HCT116 (cell line): ENCODE measurements at regions not wholly inside any gene's neighbourhood (a gene's known extent, or its start where the extent isn't known, plus 50 kb on each side); places are given as distances from the start of the nearest gene placed in this dataset.
A peak's percentile ranks its signal among the peaks of the same experiment; 100 is the strongest.

Experiments used
- ATAC-seq: fragments of 200-7000 bp; cut with Tn5 transposase; 2 replicates; pipeline ENCODE4 v1.9.1; 2020; ENCODE audit warnings: mild to moderate bottlenecking, moderate library complexity
- BruUV-seq: library from RNA; stranded (reverse); fragments of 400-500 nt; replicated peaks from 2 replicates; lab custom pipeline; 2021; lab: Mats Ljungman, UMichigan
- CTCF ChIA-PET: fragments of 300-600 bp; sonication (Branson Sonifier 250); formaldehyde crosslinking; loops from one replicate; lab custom pipeline; 2021; ENCODE audit warnings: antibody characterized with exemption; lab: Charles Lee
- POLR2A ChIA-PET: fragments of 300-600, 350-600 bp; sonication (Branson Sonifier 250); formaldehyde crosslinking; loops from one replicate; lab custom pipeline; 2021; ENCODE audit warnings: antibody characterized with exemption; lab: Charles Lee
- RAD21 ChIA-PET, 2 experiments: fragments of 300-600 bp; sonication (Branson Sonifier 250); formaldehyde crosslinking; loops; one replicate each; lab custom pipeline; 2023; ENCODE audit warnings: low total read pairs in 2 of 2; ENCODE audit not compliant: uncharacterized antibody in 2 of 2, unreplicated experiment in 2 of 2, low non-redundant PET in 1 of 2; lab: Charles Lee
- DNase-seq: peaks from one replicate; pipeline ENCODE4 v3.0.0-alpha.2; 2010; ENCODE audit warnings: low read depth, low spot score
- H2AFZ ChIP-seq: fragments of 200-600 bp; shearing (Covaris generic), sonication (generic); 2 replicates; pipeline ENCODE4 v1.6.1; 2017; ENCODE audit warnings: low read depth, mixed run types, mixed read lengths, antibody characterized with exemption, low read length; ENCODE audit not compliant: poor library complexity, severe bottlenecking
- H3K27ac ChIP-seq: 2 replicates; pipeline ENCODE4 v1.5.1; 2012; ENCODE audit warnings: low read depth, low read length
- H3K27me3 ChIP-seq: fragments of 200-600 bp; sonication (generic); 2 replicates; pipeline ENCODE4 v1.6.1; 2016; ENCODE audit warnings: mixed run types, low read length, mixed read lengths; ENCODE audit not compliant: insufficient read depth
- H3K36me3 ChIP-seq, 2 experiments: fragments of 200-500 bp in 1 of 2; fragments of 200-600 bp in 1 of 2; sonication (Bioruptor generic) in 1 of 2; sonication (generic) in 1 of 2; 2 replicates each; pipeline versions ENCODE4 v1.5.1 to v1.6.1; 2014 to 2016; ENCODE audit warnings: low read length in 2 of 2, inconsistent platforms in 1 of 2, mixed read lengths in 1 of 2, mixed run types in 1 of 2; ENCODE audit not compliant: insufficient read depth in 2 of 2, control insufficient read depth in 1 of 2
- H3K4me1 ChIP-seq, 2 experiments: fragments of 200-600 bp in 1 of 2; sonication (generic) in 1 of 2; 2 replicates each; pipeline versions ENCODE4 v1.5.1 to v1.6.1; 2012 to 2017; ENCODE audit warnings: low read length in 2 of 2, inconsistent platforms in 1 of 2, mild to moderate bottlenecking in 1 of 2, mixed read lengths in 1 of 2, mixed run types in 1 of 2, moderate library complexity in 1 of 2; ENCODE audit not compliant: insufficient read depth in 2 of 2, control insufficient read depth in 1 of 2
- H3K4me2 ChIP-seq: fragments of 200-600 bp; sonication (generic); 2 replicates; pipeline ENCODE4 v1.6.1; 2017; ENCODE audit warnings: mixed run types, low read length, mixed read lengths
- H3K4me3 ChIP-seq, 2 experiments: fragments of 200-600 bp in 1 of 2; sonication (generic) in 1 of 2; replicated peaks in 1 of 2; 2 replicates each; pipeline ENCODE4 v1.5.1; 2011 to 2016; ENCODE audit warnings: low read length in 2 of 2, control low read depth in 1 of 2, low read depth in 1 of 2, mild to moderate bottlenecking in 1 of 2, mixed read lengths in 1 of 2, mixed run types in 1 of 2
- H3K79me2 ChIP-seq: fragments of 200-600 bp; sonication (generic); 2 replicates; pipeline ENCODE4 v1.6.1; 2017; ENCODE audit warnings: mild to moderate bottlenecking, mixed run types, low read length, moderate library complexity, mixed read lengths; ENCODE audit not compliant: insufficient read depth
- H3K9ac ChIP-seq: fragments of 200-600 bp; sonication (generic); 2 replicates; pipeline ENCODE4 v1.6.1; 2016; ENCODE audit warnings: low read length, mixed read lengths
- H3K9me2 ChIP-seq: fragments of 200-600 bp; sonication (generic), shearing (Covaris generic); 2 replicates; pipeline ENCODE4 v1.6.1; 2017; ENCODE audit warnings: mixed run types, mild to moderate bottlenecking, moderate library complexity; ENCODE audit not compliant: insufficient read depth
- H3K9me3 ChIP-seq, 2 experiments: fragments of 200-500 bp in 1 of 2; fragments of 200-600 bp in 1 of 2; sonication (Bioruptor generic) in 1 of 2; sonication (generic) in 1 of 2; 2 replicates each; pipeline ENCODE4 v1.6.1; 2014 to 2017; ENCODE audit warnings: low read length in 2 of 2, mixed read lengths in 2 of 2, inconsistent platforms in 1 of 2, low read depth in 1 of 2, mild to moderate bottlenecking in 1 of 2, mixed run types in 1 of 2, moderate library complexity in 1 of 2; ENCODE audit not compliant: control insufficient read depth in 1 of 2, insufficient read depth in 1 of 2
- H4K20me1 ChIP-seq: fragments of 200-600 bp; sonication (generic), shearing (Covaris generic); 2 replicates; pipeline ENCODE4 v1.6.1; 2017; ENCODE audit warnings: mixed run types, mild to moderate bottlenecking, moderate library complexity; ENCODE audit not compliant: insufficient read depth
- CEBPB ChIP-seq: IDR thresholded peaks from 2 replicates; pipeline ENCODE4 v1.6.1; 2012; ENCODE audit warnings: low read depth
- ELF1 ChIP-seq: IDR thresholded peaks from 2 replicates; pipeline ENCODE4 v1.6.1; 2012; ENCODE audit warnings: low read depth, borderline replicate concordance
- EZH2 ChIP-seq: fragments of 200-600 bp; sonication (generic); IDR thresholded peaks from 2 replicates; pipeline ENCODE4 v1.6.1; 2017; ENCODE audit warnings: antibody characterized with exemption, mixed run types
- FOSL1 ChIP-seq: IDR thresholded peaks from 2 replicates; pipeline ENCODE4 v1.6.1; 2012; ENCODE audit warnings: low read depth
- JUND ChIP-seq: IDR thresholded peaks from 2 replicates; pipeline ENCODE4 v1.6.1; 2012
- POLR2A ChIP-seq: IDR thresholded peaks from 2 replicates; pipeline ENCODE4 v1.7.0; 2011; ENCODE audit warnings: borderline replicate concordance; ENCODE audit not compliant: insufficient read depth, insufficient read length; ENCODE audit errors: extremely low read depth
- RAD21 ChIP-seq: IDR thresholded peaks from 2 replicates; pipeline ENCODE4 v1.6.1; 2012; ENCODE audit warnings: low read depth, mild to moderate bottlenecking
- REST ChIP-seq: IDR thresholded peaks from 2 replicates; pipeline ENCODE4 v1.6.1; 2012; ENCODE audit warnings: low read depth
- YY1 ChIP-seq: IDR thresholded peaks from 2 replicates; pipeline ENCODE4 v1.6.1; 2011; ENCODE audit warnings: low read length, low read depth, moderate library complexity, mild to moderate bottlenecking; ENCODE audit not compliant: insufficient replicate concordance; ENCODE audit errors: extremely low read depth
- ZBTB33 ChIP-seq: IDR thresholded peaks from 2 replicates; pipeline ENCODE4 v1.6.1; 2011; ENCODE audit warnings: mild to moderate bottlenecking, low read length, moderate library complexity; ENCODE audit not compliant: insufficient replicate concordance; ENCODE audit errors: extremely low read depth
- ZFX ChIP-seq: fragments of 450-650 bp; IDR thresholded peaks from 2 replicates; pipeline ENCODE4 v1.6.1; 2017
- ZNF274 ChIP-seq: fragments of 200-500 bp; sonication (Bioruptor generic); IDR thresholded peaks from 2 replicates; pipeline ENCODE4 v1.6.1; 2014; ENCODE audit warnings: mild to moderate bottlenecking, low read depth, low read length, inconsistent platforms
- intact Hi-C: fragments of 100-400 bp; cut with micrococcal nuclease; formaldehyde crosslinking; loops from 2 replicates; pipeline ENCODE4 v1.10.0; 2022
- TF ChIP-seq, protein P1 (sequence below), 3 experiments: fragments of 200-600 bp in 1 of 3; sonication (generic) in 1 of 3; IDR thresholded peaks in 2 of 3; conservative IDR thresholded peaks in 1 of 3; 2 replicates each; pipeline ENCODE4 v1.5.1; 2012 to 2017; ENCODE audit warnings: low read depth in 2 of 3, low read length in 2 of 3, antibody characterized with exemption in 1 of 3, borderline replicate concordance in 1 of 3, control low read depth in 1 of 3, mild to moderate bottlenecking in 1 of 3, mixed read lengths in 1 of 3, mixed run types in 1 of 3, moderate library complexity in 1 of 3; ENCODE audit not compliant: insufficient read depth in 1 of 3

- ATAC-seq (peak; percentile 61; the same call in 1 of the 2 replicates), DNase-seq (no peak)
- no peaks in the 10 kb centered on the region for H3K36me3 ChIP-seq
- ChIA-PET POLR2A (no interaction called here), CTCF (interaction anchor here (1.4 kb wide), 1 partner anchor 398 kb away, joined by 3 read pairs; no protein-coding TSS in a partner anchor), RAD21 (no interaction called here)
- H3K9me3 ChIP-seq = no peaks in the 10 kb centered on the region
- H3K27me3 ChIP-seq = peaks cover 59% of the 10 kb centered on the region
- no peak overlapping the region for H3K4me2 ChIP-seq
- H3K4me1 ChIP-seq = no peaks in the 10 kb centered on the region
- H3K9ac ChIP-seq = no peak overlapping the region
- H2AFZ ChIP-seq = no peak overlapping the region
- TF ChIP-seq POLR2A (no peak), FOSL1 (peak; percentile 37), JUND (peak; percentile 33; the same call in 1 of the 2 replicates), CEBPB (no peak), REST (peak; percentile 92), ELF1 (no peak), ZFX (no peak)
- intact Hi-C loops = no loop called here
- no peak overlapping the region for H3K27ac ChIP-seq
- no peaks in the 10 kb centered on the region for H3K79me2 ChIP-seq
- H3K9me2 ChIP-seq = no peaks in the 10 kb centered on the region
- H4K20me1 ChIP-seq = no peaks in the 10 kb centered on the region
- no peak overlapping the region for H3K4me3 ChIP-seq
- no TSS peak for BruUV-seq
Measured at GRCh38 chr15:69973102-69973714, 124.5 kb downstream of the TLE3 start.

GRCh38 chr15:69973880-69974279 is 123.8 kb downstream of the TLE3 start:
- Histone ChIP-seq H3K4me3 (no peak overlapping the region), H4K20me1 (no peaks in the 10 kb centered on the region), H3K9me3 (no peaks in the 10 kb centered on the region), H3K27me3 (peaks cover 56% of the 10 kb centered on the region), H3K36me3 (no peaks in the 10 kb centered on the region), H3K27ac (no peak overlapping the region), H2AFZ (no peak overlapping the region), H3K4me2 (no peak overlapping the region), H3K9me2 (no peaks in the 10 kb centered on the region), H3K9ac (no peak overlapping the region), H3K79me2 (no peaks in the 10 kb centered on the region), H3K4me1 (peaks cover 0 to 1% of the 10 kb centered on the region in 2 experiments; a peak in 1 of 4 replicates)
- DNase-seq = no peak
- POLR2A ChIA-PET = no interaction called here
- ATAC-seq = no peak
- RAD21 ChIA-PET = no interaction called here
- CTCF ChIA-PET = no interaction called here
- intact Hi-C loops = no loop called here
- BruUV-seq = no TSS peak
- no peak for TF ChIP-seq ZNF274
- no peak for TF ChIP-seq RAD21
- TF ChIP-seq EZH2 = no peak
- no peak for TF ChIP-seq ZBTB33
- no peak for TF ChIP-seq CEBPB
- TF ChIP-seq, protein P1, sequence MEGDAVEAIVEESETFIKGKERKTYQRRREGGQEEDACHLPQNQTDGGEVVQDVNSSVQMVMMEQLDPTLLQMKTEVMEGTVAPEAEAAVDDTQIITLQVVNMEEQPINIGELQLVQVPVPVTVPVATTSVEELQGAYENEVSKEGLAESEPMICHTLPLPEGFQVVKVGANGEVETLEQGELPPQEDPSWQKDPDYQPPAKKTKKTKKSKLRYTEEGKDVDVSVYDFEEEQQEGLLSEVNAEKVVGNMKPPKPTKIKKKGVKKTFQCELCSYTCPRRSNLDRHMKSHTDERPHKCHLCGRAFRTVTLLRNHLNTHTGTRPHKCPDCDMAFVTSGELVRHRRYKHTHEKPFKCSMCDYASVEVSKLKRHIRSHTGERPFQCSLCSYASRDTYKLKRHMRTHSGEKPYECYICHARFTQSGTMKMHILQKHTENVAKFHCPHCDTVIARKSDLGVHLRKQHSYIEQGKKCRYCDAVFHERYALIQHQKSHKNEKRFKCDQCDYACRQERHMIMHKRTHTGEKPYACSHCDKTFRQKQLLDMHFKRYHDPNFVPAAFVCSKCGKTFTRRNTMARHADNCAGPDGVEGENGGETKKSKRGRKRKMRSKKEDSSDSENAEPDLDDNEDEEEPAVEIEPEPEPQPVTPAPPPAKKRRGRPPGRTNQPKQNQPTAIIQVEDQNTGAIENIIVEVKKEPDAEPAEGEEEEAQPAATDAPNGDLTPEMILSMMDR (IDR thresholded peaks at IDR 0.05 in 2 of 3, conservative IDR thresholded peaks at IDR 0.05 in 1 of 3; ENCODE audit: borderline replicate concordance in 1 of 3, insufficient read depth in 1 of 3, low read depth in 2 of 3, low read length in 2 of 3) = no peak
- TF ChIP-seq YY1 = no peak
